ENCODE measurements at regions not wholly inside any gene's neighbourhood (a gene's known extent, or its start where the extent isn't known, plus 50 kb on each side); places are given as distances from the start of the nearest gene placed in this dataset.
"Not testable (repeated sequence)": the region's sequence is repeated elsewhere in the genome, so short reads cannot be mapped to it uniquely, and the experiment has no call there.

GRCh38 chr11:37171451-37171850 lies 573.4 kb upstream of the RAG2 start:
- DNase-seq (ENCODE audit: low read depth) = peak; percentile 5

DNA sequence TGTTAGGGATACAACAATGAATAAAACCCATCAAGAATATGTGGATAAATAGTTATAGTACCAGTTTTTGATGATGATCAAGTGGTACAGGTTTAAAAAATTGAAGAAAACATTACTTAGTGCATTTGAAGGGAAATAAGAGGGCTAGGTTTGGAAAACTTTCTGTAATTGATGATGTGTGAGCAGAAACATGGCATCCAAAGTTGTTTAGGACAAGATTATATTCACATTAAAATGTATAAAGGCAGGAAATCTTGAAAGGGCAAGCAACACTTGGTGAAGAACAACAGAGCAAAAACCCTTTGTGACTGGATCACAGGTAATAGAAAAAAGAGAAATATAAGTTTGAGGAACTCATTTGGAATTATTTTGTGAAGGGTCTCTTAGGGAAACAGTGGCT lies 572.3 kb upstream of the RAG2 start:
- DNase-seq (ENCODE audit: low read depth) = no peak

- DNase-seq (ENCODE audit: low read depth) = not testable (repeated sequence)
These were observed 547.4 kb upstream of the RAG2 start for GRCh38 chr11:37145434-37145833.

GRCh38 chr11:37142591-37142990 lies 544.6 kb upstream of the RAG2 start:
- no peak for DNase-seq (ENCODE audit: low read depth)

- DNase-seq (ENCODE audit: low read depth) = no peak
These were observed 543.7 kb upstream of the RAG2 start for GRCh38 chr11:37141707-37142106.

- DNase-seq (ENCODE audit: low read depth) = not testable (repeated sequence)
These were observed 537.6 kb upstream of the RAG2 start for GRCh38 chr11:37135606-37136005.

DNA sequence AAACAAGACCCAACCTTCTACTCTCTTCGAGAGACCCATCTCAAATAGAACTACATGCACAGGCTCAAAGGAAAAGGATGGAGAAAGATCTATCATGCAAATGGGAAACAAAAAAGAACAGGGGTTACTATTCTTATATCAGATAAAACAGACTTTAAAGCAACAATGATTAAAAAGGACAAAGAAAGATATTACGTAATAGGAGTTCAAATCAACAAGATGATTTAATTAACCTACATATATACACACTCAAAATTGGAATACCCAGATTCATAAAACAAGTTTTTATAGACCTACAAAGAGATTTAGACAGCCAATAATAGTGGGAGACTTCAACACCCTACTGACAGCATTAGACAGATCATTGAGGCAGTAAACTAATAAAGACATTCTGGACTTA lies 536.6 kb upstream of the RAG2 start:
- no peak for DNase-seq (ENCODE audit: low read depth)

- peak; percentile 47 for DNase-seq (ENCODE audit: low read depth)
These were observed 526.3 kb upstream of the RAG2 start for GRCh38 chr11:37124384-37124783.

DNA sequence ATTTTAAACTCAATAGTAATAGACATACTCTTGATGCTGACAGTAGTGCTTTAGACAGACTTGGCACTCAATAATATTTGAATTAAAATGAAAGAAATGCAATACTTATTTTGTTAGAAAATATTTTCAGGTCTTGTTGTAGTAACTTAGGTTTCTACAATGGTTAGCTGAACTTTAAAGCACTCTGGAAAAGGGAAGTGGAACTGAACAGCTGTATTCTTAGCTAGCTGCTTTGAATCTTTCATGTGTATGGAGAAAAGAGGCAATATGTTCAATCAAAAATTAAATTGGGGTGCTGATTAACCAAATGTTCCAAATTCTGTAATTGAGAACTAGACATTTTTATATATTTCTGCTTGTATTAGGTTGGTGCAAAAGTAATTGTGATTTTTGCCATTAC lies 517.9 kb upstream of the RAG2 start:
- no peak for DNase-seq (ENCODE audit: low read depth)

GRCh38 chr11:37110385-37110784 lies 512.3 kb upstream of the RAG2 start:
- DNase-seq (ENCODE audit: low read depth) = no peak

- no peak for DNase-seq (ENCODE audit: low read depth)
These were observed 511.2 kb upstream of the RAG2 start for GRCh38 chr11:37109286-37109585.

- DNase-seq (ENCODE audit: low read depth) = peak; percentile 60
These were observed 510.6 kb upstream of the RAG2 start for GRCh38 chr11:37108436-37109285.

- DNase-seq (ENCODE audit: low read depth) = no peak
These were observed 509.8 kb upstream of the RAG2 start for GRCh38 chr11:37107831-37108230.

DNA sequence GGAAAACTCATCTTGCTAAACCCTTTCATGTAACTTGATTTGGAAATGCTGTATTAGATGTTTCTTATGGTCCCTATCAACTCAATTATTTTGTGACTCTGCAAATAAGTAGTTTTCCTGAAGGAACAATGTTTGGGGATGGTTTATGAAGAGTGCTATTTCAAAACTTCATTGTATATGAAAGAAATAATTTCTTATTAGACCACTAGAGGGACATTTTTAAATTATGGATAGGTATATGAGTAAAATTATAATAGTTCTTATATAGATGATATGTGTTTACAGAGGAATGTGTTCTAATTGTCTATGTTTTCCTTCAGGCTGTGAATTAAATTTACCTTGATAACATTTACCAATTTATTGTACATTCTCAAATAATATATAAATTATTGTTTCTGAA lies 509.4 kb upstream of the RAG2 start:
- DNase-seq (ENCODE audit: low read depth) = no peak

DNA sequence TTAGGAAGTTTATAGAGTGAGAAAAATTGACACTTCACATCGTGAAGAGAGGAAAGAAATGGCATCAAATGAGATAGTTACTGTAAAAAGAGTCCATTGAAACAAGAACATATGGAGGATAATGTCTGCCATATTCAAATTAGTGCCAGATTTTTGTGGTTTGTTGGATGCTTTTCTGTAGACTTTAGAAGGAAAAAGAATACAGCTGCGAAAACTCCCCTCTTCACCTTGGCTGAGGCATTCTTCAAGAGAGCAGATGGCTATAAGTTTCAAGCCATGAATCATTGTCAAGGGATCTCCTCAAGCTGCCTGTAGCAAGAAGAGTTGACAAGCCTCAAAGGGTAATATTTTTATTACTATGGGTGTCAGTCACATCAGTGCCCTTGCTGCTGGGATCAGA lies 507.4 kb upstream of the RAG2 start:
- DNase-seq (ENCODE audit: low read depth) = no peak

- DNase-seq (ENCODE audit: low read depth) = no peak
These were observed 506.3 kb upstream of the RAG2 start for GRCh38 chr11:37104380-37104779.

DNA sequence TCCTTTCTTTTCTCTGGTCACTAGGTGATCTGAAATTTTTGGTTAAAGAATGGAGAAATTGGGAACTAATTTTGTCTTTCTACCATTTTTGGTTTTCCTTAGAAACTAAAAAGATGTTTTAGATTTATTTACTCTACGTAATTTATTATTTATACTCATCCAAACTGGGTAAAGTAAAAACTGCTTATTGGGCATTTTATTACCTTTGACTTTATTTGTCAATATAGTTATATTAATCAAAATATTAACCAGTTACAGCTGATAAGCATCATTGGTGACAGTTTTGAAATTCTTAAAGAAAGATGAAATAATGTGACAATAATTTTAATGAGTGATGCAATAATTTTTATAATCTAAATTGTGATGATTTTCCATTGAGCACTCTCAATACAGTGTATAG lies 502.0 kb upstream of the RAG2 start:
- no peak for DNase-seq (ENCODE audit: low read depth)

GRCh38 chr11:37092487-37092886 lies 494.5 kb upstream of the RAG2 start:
- no peak for DNase-seq (ENCODE audit: low read depth)

- no peak for DNase-seq (ENCODE audit: low read depth)
These were observed 491.4 kb upstream of the RAG2 start for GRCh38 chr11:37089439-37089838.

GRCh38 chr11:37088573-37088910 lies 490.5 kb upstream of the RAG2 start:
- DNase-seq (ENCODE audit: low read depth) = no peak

GRCh38 chr11:37087650-37088572 lies 489.9 kb upstream of the RAG2 start:
- DNase-seq (ENCODE audit: low read depth) = no peak

GRCh38 chr11:37078521-37078920 lies 480.5 kb upstream of the RAG2 start:
- DNase-seq (ENCODE audit: low read depth) = no peak

GRCh38 chr11:37076866-37077265 lies 478.8 kb upstream of the RAG2 start:
- no peak for DNase-seq (ENCODE audit: low read depth)
